HT1080 (cell line): ENCODE measurements at regions not wholly inside any gene's neighbourhood (a gene's known extent, or its start where the extent isn't known, plus 50 kb on each side); places are given as distances from the start of the nearest gene placed in this dataset.
"Not testable (repeated sequence)": the region's sequence is repeated elsewhere in the genome, so short reads cannot be mapped to it uniquely, and the experiment has no call there.

Experiments
- DNase-seq: peaks from one replicate; pipeline ENCODE4 v3.0.0-alpha.2; 2015; ENCODE audit warnings: low read depth

DNA sequence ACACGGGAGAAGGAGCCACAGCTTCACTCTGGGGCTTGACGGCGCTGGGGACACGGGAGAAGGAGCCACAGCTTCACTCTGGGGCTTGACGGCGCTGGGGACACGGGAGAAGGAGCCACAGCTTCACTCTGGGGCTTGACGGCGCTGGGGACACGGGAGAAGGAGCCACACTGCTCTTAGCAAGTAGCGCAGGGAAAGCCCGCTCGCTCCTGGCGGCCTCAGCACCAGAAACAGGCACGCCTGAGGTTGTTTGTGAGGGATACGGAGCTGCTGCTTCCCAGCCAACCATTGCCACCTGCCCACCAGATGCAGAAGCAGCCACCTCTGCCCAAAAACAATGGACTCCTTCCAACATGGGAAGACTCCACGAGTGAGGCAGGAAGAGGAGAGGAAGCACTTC is 244.0 kb upstream of the MGAT5 start:
- not testable (repeated sequence) for DNase-seq

DNA sequence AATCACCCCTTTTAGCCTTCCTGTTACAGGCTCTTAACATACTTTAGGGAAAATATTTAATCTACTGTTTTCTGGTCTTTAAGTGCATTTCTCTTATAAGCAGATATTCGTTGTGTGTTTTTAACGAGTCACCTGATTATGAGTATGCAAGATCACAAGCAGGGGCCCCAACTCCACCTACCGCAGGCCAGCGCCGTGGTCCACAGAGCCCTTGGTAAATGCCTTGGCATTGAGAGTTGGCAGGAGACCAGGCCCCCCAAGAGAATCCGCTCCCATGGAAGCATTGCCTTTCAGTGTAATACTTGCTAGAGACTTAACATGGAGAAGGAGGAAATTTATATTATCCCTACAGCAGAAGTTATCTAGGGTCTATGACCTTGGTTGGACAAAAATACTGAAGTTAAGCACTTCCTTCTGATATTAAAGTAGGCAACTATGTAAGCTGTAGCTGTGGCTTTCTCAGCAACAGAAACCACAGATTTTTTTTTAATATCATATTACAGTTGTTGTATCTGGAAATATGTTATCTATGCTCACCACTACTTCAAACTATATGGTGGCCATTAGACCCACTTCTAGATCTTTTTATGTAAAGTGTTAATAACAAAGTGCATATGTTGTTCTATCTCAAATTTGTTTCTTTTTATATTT is 241.8 kb upstream of the MGAT5 start:
- DNase-seq, result no peak

DNA sequence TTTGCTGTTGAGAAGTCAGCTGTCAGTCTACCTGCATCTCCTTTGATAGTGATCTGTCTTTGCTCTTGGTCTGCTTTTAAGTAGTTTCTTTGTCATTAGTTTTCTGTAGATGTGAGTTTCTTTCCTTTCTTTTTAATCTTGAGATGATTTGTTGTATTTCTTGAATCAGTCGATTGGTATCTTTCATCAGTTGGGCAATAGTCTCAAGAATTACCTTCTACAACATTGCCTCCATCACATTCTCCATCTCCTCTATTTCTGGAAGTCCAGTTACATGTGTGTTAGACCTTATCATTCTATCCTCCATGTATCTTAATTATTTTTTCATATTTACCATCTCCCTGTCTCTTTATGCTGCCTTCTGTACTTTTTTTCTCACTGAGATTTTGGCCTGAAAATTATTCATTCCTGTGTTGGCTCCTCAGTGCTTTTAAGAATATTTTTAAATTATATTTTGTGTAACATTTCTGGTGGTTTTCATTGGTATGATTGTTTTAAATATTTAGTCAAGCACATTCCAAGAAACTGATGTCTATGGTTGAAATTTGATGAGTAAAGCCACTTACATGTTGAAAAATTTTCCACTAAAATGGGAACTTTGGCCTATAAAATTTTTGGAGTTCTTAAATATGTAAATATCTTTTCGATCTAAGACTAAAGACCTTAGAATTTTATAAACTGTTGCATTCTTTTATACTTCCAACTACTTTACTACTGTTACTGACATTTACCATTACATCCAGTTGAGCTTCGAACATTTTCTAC is 239.5 kb upstream of the MGAT5 start:
- no peak for DNase-seq

DNA sequence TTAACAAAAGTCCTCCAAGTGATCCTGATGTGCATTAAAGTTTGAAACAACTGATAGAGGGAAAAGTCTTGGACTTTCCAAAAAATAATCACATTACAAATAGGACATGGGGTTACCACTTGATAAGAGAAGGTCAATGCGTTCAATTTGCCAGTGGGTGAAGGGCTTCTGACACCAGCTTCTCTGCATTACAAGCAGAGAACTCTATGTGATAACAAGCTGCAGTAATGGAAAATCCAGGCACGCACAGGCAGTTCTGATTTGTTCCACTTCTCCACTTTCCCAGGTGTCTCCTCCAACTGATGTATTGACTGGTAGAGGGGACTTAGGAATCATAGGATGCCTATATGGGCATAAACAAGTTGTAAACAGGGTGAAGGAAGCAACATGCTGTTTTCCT is 234.0 kb upstream of the MGAT5 start:
- no peak for DNase-seq

DNA sequence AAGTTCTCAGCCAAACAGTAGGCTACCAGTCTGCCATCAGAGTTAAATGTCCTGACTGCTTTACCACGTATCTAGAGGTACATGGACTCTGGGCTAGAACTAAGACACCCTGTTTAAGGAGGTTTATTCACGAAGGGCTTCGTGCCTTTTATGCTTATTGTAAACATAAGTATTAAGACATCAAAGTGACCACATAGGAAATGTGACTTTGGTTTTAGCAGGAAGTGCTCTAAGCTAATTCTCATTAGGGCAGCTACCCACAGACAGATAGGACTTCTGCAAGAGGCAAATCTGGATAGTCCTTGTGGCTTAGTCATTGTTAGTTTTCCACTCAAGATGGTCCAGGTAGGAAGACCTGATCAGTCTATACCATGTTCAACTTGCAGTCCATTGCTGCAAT is 233.3 kb upstream of the MGAT5 start:
- no peak for DNase-seq

DNA sequence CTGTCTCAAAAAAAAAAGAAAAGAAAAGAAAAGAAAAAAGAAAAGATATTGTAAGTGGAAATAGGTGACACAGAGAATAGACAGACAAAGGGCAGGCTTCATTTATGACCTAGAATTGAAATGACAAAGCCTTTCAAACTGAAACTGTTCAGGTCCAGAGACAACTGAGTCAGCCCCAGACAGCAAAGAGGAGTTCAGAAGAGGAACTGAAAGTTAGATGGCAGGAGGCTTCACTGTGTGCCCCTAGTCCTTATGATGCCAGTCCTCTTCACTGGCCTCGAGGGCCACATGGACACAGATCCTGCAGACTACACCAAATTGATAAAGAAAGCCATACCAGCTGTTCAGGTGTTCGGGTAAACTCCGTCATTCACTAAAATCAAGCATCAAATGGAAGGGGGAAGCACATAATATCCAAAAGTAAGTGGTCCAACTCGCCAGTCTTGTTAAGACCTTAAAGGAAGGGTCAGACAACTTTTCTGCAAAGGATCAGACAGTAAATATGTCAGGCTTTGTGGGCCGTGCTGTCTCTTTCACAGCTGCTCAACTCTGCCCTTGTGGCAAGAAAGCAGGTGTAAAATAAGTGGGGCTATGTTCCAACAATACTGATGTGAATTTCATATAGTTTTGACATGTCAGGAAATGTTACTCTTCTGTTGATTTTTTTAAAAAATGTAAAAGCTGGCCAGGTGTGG is 231.9 kb upstream of the MGAT5 start:
- DNase-seq, result no peak

DNA sequence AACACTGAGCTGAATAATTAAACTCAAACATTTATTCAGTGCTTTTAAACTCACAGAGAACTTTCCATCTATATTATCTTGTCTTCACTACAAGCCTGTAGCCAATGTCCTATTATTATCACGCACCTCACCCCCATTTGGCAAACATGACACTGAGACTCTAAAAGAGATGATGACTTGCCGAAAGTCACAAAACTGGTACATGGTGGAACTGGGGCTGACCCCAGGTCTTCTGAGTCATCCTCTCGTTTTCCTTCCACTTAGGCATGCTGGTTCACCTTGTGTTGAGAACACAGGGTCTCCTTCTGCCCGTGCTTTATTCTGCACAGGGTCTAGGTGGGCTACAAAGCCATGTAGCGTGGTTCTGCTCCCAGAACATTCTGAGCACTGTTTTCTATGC is 230.0 kb upstream of the MGAT5 start:
- no peak for DNase-seq

DNA sequence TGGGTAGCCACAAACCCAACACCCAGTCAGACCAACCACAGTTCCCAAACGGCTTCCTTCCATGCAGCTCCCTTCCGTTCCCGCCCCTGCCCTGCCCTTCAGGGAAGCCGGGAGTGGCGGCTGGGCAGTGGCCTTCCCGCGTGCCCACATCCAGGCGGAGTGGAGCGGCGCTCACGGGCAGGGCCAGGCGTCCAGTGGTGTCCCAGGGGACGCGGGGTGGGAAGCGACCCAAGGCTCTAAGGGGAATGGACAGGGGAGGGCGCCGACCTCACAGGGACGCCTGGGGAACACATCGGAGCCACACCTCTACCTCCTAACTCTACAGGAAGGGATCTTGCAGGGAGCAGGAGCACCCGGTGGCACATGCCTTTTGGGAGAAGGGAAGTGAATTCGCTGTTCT is 225.9 kb upstream of the MGAT5 start:
- DNase-seq, result no peak

DNA sequence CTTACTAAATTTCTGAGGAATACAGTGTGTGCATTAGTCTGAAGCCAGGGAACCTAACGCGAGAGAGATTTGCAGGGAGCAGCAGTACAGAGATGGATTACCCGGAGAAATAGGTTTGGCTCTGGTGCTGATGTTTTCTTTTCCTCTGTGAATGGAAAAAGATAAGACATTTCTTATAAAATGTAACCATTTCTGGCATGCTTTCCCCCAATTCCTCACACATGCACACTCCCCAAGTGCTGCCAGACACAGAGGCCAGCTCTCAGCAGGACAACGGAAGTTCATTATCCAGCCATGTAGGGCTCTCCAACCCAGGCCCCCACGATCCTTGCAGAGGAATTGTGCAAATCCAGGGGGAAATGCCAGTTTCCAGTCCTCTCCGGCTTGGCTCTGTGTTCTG is 224.5 kb upstream of the MGAT5 start:
- DNase-seq, result no peak

DNA sequence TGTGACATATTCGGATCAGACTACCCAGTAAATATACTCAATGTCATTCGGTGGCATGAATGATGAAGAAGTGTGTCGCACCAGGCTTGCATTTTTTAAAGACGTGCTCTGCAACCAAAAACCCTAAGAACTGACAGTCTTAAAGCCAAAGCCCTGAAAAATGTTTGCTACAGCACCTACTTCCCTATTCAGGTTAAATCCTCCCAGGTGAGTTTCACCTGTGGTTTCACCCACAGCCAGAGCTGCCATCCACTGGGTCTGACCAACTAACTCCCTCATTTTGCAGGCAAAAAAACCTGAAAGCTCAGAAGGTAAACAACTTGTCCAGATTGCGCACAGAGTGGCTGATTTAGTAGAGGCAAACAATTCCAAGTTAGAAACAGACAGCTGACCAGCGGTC is 222.3 kb upstream of the MGAT5 start:
- no peak for DNase-seq

DNA sequence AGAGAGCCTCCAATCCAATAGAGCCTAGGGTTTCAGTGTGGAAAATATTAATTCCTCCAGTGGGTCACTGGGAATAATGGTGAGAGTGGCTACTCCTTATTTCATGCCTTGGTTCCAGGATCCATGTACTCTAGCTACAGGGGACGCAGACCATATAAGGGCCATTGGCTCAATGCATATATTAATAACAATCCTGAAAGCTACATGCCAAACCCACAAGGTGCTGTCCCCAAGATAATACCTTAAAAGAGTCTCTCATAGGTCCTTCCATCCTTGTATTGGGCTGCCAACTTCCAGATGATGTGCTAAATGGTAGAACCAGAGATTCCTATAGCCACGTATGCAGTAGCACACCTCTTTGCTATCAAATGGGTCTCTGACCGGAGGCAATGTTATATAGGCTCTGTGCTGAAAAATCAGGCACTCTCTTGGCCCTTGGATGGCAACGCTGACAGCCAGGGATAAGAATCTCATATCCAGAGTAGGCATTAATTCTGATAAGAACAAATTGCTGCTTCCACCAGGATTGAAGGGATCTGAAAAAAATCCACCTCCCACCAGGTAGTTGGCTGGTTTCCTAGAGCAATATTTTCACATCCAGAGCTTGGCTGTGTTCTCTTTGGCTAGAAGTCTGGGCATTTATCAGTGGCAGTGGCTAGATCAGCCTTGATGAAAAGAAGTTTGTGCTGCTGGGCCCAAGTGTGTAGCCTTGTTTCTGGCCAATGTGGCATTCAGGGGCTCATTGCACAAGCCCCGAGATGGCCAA is 218.1 kb upstream of the MGAT5 start:
- DNase-seq, result no peak

DNA sequence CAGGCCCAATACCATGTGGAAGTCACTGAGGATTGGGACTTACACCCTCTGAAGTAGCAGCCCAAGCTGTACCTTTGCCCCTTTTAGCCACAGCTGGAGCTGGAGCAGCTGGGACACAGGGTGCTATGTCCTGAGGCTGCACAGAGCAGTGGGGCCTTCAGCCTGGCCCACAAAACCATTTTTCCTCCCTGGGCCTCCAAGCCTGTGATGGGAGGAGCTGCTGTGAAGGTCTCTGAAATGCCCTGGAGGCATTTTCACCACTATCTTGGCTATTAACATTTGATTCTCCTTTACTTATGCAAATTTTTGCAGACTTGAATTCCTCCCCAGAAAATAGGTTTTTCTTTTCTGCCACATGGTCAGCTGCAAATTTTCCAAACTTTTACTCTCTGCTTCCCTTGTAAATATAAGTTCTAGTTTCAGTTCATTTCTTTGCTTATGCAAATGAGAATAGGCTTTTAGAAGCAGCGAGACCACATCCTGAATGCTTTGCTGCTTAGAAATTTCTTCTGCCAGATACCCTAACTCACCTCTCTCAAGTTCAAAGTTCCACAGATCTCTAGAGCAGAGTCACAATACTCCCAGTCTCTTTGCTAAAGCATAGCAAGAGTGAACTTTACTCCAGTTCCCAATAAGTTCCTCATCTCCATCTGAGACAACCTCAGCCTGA is 213.8 kb upstream of the MGAT5 start:
- no peak for DNase-seq

DNA sequence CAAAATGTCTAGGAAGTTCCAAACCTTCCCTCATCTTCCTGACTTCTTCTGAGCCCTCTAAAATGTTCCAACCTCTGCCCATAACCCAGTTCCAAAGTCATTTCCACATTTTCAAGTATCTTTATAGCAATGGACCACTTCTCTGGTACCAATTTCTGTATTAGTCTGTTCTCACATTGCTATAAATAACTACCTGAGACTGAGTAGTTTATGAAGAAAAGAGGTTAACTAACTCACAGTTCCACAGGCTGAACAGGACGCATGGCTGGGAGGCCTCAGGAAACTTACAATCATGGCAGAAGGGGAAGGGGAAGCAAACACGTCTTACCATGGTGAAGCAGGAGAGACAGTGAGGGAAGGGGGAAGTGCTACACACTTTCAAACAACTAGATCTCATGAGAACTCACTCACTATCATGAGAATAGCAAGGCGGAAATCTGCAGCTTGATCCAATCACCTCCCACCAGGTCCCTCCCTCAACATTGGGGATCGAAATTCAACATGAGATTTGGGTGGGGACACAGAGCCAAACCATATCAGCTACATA is 213.2 kb upstream of the MGAT5 start:
- not testable (repeated sequence) for DNase-seq

DNA sequence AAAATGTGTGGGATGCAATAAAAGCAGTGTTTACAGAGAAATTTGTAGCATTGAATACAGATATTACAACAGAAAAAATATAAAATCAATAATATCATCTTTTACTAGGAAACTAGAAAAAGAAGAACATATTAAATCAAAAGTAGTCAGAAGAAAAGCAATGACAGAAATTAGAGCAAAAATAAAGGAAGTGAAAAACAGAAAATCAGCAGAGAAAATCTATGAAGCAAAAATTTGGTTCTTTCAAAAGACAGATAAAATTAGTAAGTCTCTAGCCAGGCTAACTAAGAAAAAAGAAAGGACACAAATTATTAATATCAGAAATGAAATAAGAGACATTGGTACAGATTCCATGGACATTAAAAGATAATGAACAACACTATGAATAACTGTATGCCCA is 212.0 kb upstream of the MGAT5 start:
- DNase-seq, result no peak

DNA sequence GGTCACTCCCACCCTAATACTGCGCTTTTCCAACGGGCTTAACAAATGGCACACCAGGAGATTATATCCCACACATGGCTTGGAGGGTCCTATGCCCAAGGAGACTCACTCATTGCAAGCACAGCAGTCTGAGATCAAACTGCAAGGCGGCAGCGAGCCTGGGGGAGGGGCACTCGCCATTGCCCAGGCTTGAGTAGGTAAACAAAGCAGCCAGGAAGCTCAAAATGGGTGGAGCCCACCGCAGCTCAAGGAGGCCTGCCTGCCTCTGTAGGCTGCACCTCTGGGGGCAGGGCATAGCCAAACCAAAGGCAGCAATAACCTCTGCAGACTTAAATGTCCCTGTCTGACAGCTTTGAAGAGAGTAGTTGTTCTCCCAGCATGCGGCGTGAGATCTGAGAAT is 210.8 kb upstream of the MGAT5 start:
- not testable (repeated sequence) for DNase-seq

DNA sequence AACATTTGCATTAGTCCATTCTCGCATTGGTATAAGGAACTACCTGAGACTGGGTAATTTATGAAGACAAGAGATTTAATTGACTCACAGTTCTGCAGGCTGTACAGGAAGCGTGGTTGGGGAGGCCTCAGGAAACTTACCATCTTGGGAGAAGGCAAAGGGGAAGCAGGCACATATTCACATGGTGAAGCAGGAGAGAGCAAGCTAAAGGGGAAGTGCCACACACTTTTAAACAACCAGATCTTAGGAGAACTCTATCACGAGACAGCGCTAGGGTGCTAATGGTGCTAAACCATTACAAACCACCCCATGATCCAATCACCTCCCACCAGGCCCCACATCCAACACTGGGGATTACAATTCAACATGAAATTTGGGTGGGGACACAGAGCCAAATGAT is 201.7 kb upstream of the MGAT5 start:
- DNase-seq, result no peak

DNA sequence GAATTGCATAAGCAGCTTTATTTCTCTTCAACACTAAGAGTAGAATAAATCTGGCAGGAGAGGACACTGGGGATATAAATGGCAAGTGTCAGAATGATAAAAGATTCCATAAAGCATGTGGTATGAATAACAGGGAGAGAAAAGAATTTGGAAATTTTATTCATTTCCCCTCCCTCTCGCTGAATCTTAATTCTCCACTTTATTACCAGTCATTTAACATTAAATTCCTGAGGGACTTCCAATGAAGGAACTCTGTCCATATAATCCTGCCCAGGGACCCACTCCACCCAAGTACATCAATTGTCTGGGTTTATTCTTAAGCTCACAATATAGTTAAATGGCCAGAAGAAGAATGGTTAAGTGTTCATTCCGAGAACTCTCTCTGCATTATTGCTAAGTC is 197.7 kb upstream of the MGAT5 start:
- DNase-seq, result no peak

DNA sequence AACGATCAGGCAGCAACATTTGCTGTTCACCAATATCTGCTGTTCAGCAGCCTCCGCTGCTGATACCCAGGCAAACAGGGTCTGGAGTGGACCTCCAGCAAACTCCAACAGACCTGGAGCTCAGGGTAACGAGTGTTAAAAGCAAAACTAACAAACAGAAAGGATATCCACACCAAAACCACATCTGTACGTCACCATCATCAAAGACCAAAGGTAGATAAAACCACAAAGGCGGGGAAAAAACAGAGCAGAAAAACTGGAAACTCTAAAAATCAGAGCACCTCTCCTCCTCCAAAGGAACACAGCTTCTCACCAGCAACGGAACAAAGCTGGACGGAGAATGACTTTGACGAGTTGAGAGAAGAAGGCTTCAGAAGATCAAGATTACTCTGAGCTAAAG is 192.8 kb upstream of the MGAT5 start:
- not testable (repeated sequence) for DNase-seq

DNA sequence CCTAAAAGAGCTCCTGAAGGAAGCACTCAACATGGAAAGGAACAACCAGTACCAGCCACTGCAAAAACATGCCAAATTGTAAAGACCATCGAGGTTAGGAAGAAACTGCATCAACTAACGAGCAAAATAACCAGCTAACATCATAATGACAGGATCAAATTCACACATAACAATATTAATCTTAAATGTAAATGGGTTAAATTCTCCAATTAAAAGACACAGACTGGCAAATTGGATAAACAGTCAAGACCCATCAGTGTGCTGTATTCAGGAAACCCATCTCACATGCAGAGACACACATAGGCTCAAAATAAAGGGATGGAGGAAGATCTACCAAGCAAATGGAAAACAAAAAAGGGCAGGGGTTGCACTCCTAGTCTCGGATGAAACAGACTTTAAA is 191.6 kb upstream of the MGAT5 start:
- DNase-seq, result not testable (repeated sequence)

DNA sequence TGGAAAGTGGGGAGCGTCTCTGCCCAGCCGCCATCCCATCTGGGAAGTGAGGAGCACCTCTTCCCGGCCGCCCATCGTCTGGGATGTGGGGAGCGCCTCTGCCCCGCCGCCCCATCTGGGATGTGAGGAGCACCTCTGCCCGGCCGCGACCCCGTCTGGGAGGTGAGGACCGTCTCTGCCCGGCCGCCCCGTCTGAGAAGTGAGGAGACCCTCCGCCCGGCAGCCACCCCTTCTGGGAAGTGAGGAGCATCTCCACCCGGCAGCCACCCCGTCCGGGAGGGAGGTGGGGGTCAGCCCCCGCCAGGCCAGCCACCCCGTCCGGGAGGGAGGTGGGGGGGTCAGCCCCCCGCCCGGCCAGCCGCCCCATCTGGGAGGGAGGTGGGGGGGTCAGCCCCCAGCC is 190.0 kb upstream of the MGAT5 start:
- DNase-seq, result not testable (repeated sequence)

DNA sequence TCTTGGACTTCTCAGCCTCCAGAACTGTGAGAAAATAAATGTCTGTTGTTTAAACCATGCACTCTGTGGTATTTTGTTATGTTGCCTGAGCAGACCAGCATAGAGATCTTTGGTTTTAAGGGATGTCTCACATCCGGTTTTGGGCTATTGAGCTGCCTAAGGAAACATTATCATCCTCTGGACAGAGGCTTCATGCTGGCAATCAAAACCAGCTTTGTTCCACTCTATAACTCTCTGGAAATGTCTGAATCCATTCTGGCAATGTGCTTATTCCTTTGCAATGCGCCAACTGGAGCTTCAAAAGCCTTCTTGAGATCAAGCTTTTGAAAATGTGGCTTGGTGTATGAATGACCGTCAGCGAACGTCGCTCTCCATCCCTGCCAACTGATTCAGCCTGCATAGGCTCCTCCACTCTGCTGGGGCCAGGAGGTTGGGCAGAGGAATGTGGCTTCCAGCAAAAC is 183.6 kb upstream of the MGAT5 start:
- peak; percentile 86 for DNase-seq
